ENCODE measurements at regions not wholly inside any gene's neighbourhood (a gene's known extent, or its start where the extent isn't known, plus 50 kb on each side); places are given as distances from the start of the nearest gene placed in this dataset.

- TF ChIP-seq CTCF (IDR thresholded peaks at IDR 0.05), result no peak
- no peak for TF ChIP-seq EP300 (IDR thresholded peaks at IDR 0.05)
- TF ChIP-seq POLR2AphosphoS5 (IDR thresholded peaks at IDR 0.05), result no peak
- no peak for TF ChIP-seq POLR2A (IDR thresholded peaks at IDR 0.05)
These were observed 207.6 kb upstream of the RAB4A start for GRCh38 chr1:229063154-229063773.

All from upper lobe of left lung (tissue), 4 donors.